OCI-LY7 (cell line): ENCODE measurements at regions not wholly inside any gene's neighbourhood (a gene's known extent, or its start where the extent isn't known, plus 50 kb on each side); places are given as distances from the start of the nearest gene placed in this dataset.

Experiments
- EZH2phosphoT487 ChIP-seq: fragments of 200-600 bp; sonication (generic); IDR thresholded peaks from 2 replicates; pipeline ENCODE4 v1.6.1; 2018; ENCODE audit warnings: low read depth, borderline replicate concordance, mild to moderate bottlenecking, mixed run types, antibody characterized with exemption, low read length, moderate library complexity, mixed read lengths
- TF ChIP-seq, protein P1 (sequence below): fragments of 200-600 bp; sonication (generic); conservative IDR thresholded peaks from 2 replicates; pipeline ENCODE4 v1.5.1; 2014; ENCODE audit warnings: mild to moderate bottlenecking, antibody characterized with exemption, low read length, moderate library complexity, mixed read lengths

DNA sequence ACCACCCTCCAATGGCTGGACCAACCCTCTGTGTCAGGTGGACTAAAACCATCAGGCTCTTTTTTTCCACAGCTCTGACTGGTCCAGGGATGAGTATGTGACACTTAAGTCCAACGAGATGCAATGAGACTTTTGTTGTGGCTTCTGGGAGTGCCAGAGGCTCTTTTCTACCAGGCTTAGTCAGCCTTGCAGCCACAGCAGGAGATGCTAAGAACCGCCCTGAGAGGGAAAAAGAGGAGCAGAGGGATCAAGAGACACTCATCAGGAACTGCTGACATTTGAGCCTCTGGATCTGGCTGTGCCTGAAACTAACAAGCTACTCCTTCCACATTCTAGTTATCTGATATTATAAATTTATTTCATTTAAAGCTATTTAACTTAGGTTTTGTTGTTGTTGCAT, 270.9 kb upstream of the SULF2 start:
- TF ChIP-seq, protein P1, sequence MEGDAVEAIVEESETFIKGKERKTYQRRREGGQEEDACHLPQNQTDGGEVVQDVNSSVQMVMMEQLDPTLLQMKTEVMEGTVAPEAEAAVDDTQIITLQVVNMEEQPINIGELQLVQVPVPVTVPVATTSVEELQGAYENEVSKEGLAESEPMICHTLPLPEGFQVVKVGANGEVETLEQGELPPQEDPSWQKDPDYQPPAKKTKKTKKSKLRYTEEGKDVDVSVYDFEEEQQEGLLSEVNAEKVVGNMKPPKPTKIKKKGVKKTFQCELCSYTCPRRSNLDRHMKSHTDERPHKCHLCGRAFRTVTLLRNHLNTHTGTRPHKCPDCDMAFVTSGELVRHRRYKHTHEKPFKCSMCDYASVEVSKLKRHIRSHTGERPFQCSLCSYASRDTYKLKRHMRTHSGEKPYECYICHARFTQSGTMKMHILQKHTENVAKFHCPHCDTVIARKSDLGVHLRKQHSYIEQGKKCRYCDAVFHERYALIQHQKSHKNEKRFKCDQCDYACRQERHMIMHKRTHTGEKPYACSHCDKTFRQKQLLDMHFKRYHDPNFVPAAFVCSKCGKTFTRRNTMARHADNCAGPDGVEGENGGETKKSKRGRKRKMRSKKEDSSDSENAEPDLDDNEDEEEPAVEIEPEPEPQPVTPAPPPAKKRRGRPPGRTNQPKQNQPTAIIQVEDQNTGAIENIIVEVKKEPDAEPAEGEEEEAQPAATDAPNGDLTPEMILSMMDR: no peak
- no peak for TF ChIP-seq EZH2phosphoT487
